ENCODE measurements at regions not wholly inside any gene's neighbourhood (a gene's known extent, or its start where the extent isn't known, plus 50 kb on each side); places are given as distances from the start of the nearest gene placed in this dataset.
"Not testable (repeated sequence)": the region's sequence is repeated elsewhere in the genome, so short reads cannot be mapped to it uniquely, and the experiment has no call there.

GRCh38 chr3:82761858-82762257 lies 1000.4 kb upstream of the GBE1 start:
- no peak for DNase-seq (ENCODE audit: low spot score)

- no peak for DNase-seq (ENCODE audit: low spot score)
Measured at GRCh38 chr3:82745544-82745943, 984.1 kb upstream of the GBE1 start.

- no peak for DNase-seq (ENCODE audit: low spot score)
Measured at GRCh38 chr3:82743196-82743595, 981.8 kb upstream of the GBE1 start.

GRCh38 chr3:82741346-82741745 lies 979.9 kb upstream of the GBE1 start:
- no peak for DNase-seq (ENCODE audit: low spot score)

- no peak for DNase-seq (ENCODE audit: low spot score)
Measured at GRCh38 chr3:82739390-82739789, 977.9 kb upstream of the GBE1 start.

- no peak for DNase-seq (ENCODE audit: low spot score)
Measured at GRCh38 chr3:82736696-82737277, 975.3 kb upstream of the GBE1 start.

- no peak for DNase-seq (ENCODE audit: low spot score)
Measured at GRCh38 chr3:82715091-82715856, 953.8 kb upstream of the GBE1 start.

- DNase-seq (ENCODE audit: low spot score): no peak
Measured at GRCh38 chr3:82707035-82707434, 945.6 kb upstream of the GBE1 start.

GRCh38 chr3:82685761-82686160 lies 924.3 kb upstream of the GBE1 start:
- DNase-seq (ENCODE audit: low spot score): no peak

GRCh38 chr3:82676356-82677026 lies 915.0 kb upstream of the GBE1 start:
- DNase-seq (ENCODE audit: low spot score): no peak

- DNase-seq (ENCODE audit: low spot score): no peak
Measured at GRCh38 chr3:82672966-82673365, 911.5 kb upstream of the GBE1 start.

- no peak for DNase-seq (ENCODE audit: low spot score)
Measured at GRCh38 chr3:82671466-82671865, 910.0 kb upstream of the GBE1 start.

- no peak for DNase-seq (ENCODE audit: low spot score)
Measured at GRCh38 chr3:82654708-82655107, 893.3 kb upstream of the GBE1 start.

- DNase-seq (ENCODE audit: low spot score): no peak
Measured at GRCh38 chr3:82643948-82644347, 882.5 kb upstream of the GBE1 start.

- DNase-seq (ENCODE audit: low spot score): no peak
Measured at GRCh38 chr3:82641701-82642100, 880.3 kb upstream of the GBE1 start.

GRCh38 chr3:82640254-82640653 lies 878.8 kb upstream of the GBE1 start:
- no peak for DNase-seq (ENCODE audit: low spot score)

GRCh38 chr3:82637574-82637973 lies 876.1 kb upstream of the GBE1 start:
- DNase-seq (ENCODE audit: low spot score): no peak

GRCh38 chr3:82636177-82636576 lies 874.7 kb upstream of the GBE1 start:
- no peak for DNase-seq (ENCODE audit: low spot score)

- DNase-seq (ENCODE audit: low spot score): no peak
Measured at GRCh38 chr3:82633319-82633718, 871.9 kb upstream of the GBE1 start.

GRCh38 chr3:82629937-82630336 lies 868.5 kb upstream of the GBE1 start:
- no peak for DNase-seq (ENCODE audit: low spot score)

- DNase-seq (ENCODE audit: low spot score): no peak
Measured at GRCh38 chr3:82628385-82629014, 867.1 kb upstream of the GBE1 start.

- no peak for DNase-seq (ENCODE audit: low spot score)
Measured at GRCh38 chr3:82627733-82628132, 866.3 kb upstream of the GBE1 start.

GRCh38 chr3:82620744-82621143 lies 859.3 kb upstream of the GBE1 start:
- DNase-seq (ENCODE audit: low spot score): not testable (repeated sequence)
